Liver (tissue), 8 donors: ENCODE measurements at regions not wholly inside any gene's neighbourhood (a gene's known extent, or its start where the extent isn't known, plus 50 kb on each side); places are given as distances from the start of the nearest gene placed in this dataset.

Experiments
- DNase-seq: peaks from one replicate; pipeline ENCODE4 v3.0.0-alpha.2; 2017; ENCODE audit warnings: low spot score
- H3K27ac ChIP-seq, 2 donors: one replicate each; pipeline ENCODE4 v1.7.0; 2013; ENCODE audit warnings: inconsistent platforms in 2 of 2, low read length in 2 of 2, control low read depth in 1 of 2, low read depth in 1 of 2, mild to moderate bottlenecking in 1 of 2
- H3K27me3 ChIP-seq, 4 donors: one replicate each; pipeline versions ENCODE4 v1.6.1 to v1.7.0; 2013; ENCODE audit warnings: low read length in 3 of 4, inconsistent platforms in 1 of 4, mild to moderate bottlenecking in 1 of 4, moderate library complexity in 1 of 4; ENCODE audit not compliant: control insufficient read depth in 4 of 4, insufficient read depth in 4 of 4
- H3K36me3 ChIP-seq, 4 donors: one replicate each; pipeline versions ENCODE4 v1.6.1 to v1.7.0; 2013; ENCODE audit warnings: low read length in 3 of 4, mild to moderate bottlenecking in 3 of 4, low read depth in 1 of 4, moderate library complexity in 1 of 4; ENCODE audit not compliant: control insufficient read depth in 4 of 4, insufficient read depth in 3 of 4
- H3K4me1 ChIP-seq, 4 donors: one replicate each; pipeline versions ENCODE4 v1.6.1 to v1.7.0; 2013; ENCODE audit warnings: low read length in 3 of 4, mild to moderate bottlenecking in 3 of 4, moderate library complexity in 1 of 4; ENCODE audit not compliant: control insufficient read depth in 4 of 4, insufficient read depth in 4 of 4
- H3K4me3 ChIP-seq, 3 donors: one replicate each; pipeline versions ENCODE4 v1.6.1 to v1.7.0; 2013; ENCODE audit warnings: low read length in 3 of 3, control low read depth in 1 of 3, low read depth in 1 of 3, mild to moderate bottlenecking in 1 of 3
- H3K9ac ChIP-seq, 2 donors: one replicate each; pipeline ENCODE4 v1.7.0; 2013; ENCODE audit warnings: low read length in 2 of 2, mild to moderate bottlenecking in 2 of 2, moderate library complexity in 2 of 2, control low read depth in 1 of 2, low read depth in 1 of 2
- H3K9me3 ChIP-seq, 4 donors: one replicate each; pipeline versions ENCODE4 v1.6.1 to v1.7.0; 2013; ENCODE audit warnings: low read length in 3 of 4; ENCODE audit not compliant: control insufficient read depth in 4 of 4
- EGR1 ChIP-seq, 2 donors: IDR thresholded peaks; 2 replicates each; pipeline ENCODE4 v1.6.1; 2016 to 2018; ENCODE audit warnings: antibody characterized with exemption in 2 of 2, low read depth in 2 of 2
- FOXA1 ChIP-seq: IDR thresholded peaks from 2 replicates; pipeline ENCODE4 v1.6.1; 2016; ENCODE audit warnings: antibody characterized with exemption
- FOXA2 ChIP-seq: IDR thresholded peaks from 2 replicates; pipeline ENCODE4 v1.6.1; 2016; ENCODE audit warnings: antibody characterized with exemption
- GABPA ChIP-seq, 2 donors: IDR thresholded peaks in 1 of 2; conservative IDR thresholded peaks in 1 of 2; 2 replicates each; pipeline ENCODE4 v1.6.1; 2016; ENCODE audit warnings: antibody characterized with exemption in 2 of 2, mild to moderate bottlenecking in 1 of 2, moderate library complexity in 1 of 2
- HNF4A ChIP-seq, 2 donors: conservative IDR thresholded peaks; 2 replicates each; pipeline ENCODE4 v1.6.1; 2016; ENCODE audit warnings: antibody characterized with exemption in 2 of 2, mild to moderate bottlenecking in 2 of 2
- HNF4G ChIP-seq: IDR thresholded peaks from 2 replicates; pipeline ENCODE4 v1.6.1; 2016; ENCODE audit warnings: antibody characterized with exemption
- JUND ChIP-seq, 2 donors: IDR thresholded peaks; 2 replicates each; pipeline ENCODE4 v1.6.1; 2016; ENCODE audit warnings: antibody characterized with exemption in 2 of 2
- NR2F2 ChIP-seq: IDR thresholded peaks from 2 replicates; pipeline ENCODE4 v1.6.1; 2016; ENCODE audit warnings: antibody characterized with exemption
- RAD21 ChIP-seq, 2 donors: IDR thresholded peaks; 2 replicates each; pipeline ENCODE4 v1.6.1; 2016; ENCODE audit warnings: antibody characterized with exemption in 2 of 2, mild to moderate bottlenecking in 2 of 2
- SP1 ChIP-seq: IDR thresholded peaks from 2 replicates; pipeline ENCODE4 v1.6.1; 2018; ENCODE audit warnings: antibody characterized with exemption, mild to moderate bottlenecking
- TAF1 ChIP-seq: conservative IDR thresholded peaks from 2 replicates; pipeline ENCODE4 v1.6.1; 2016; ENCODE audit warnings: antibody characterized with exemption, mild to moderate bottlenecking
- YY1 ChIP-seq: IDR thresholded peaks from 2 replicates; pipeline ENCODE4 v1.6.1; 2016; ENCODE audit warnings: antibody characterized with exemption, mild to moderate bottlenecking
- WGBS: extraction: QIAGEN DNeasy Blood & Tissue Kit; methylation state at CpG from one replicate; pipeline ENCODE4 v1.1.7; 2013; 5-methylcytosine and 5-hydroxymethylcytosine counted together
- TF ChIP-seq, protein P1 (sequence below): IDR thresholded peaks from 2 replicates; pipeline ENCODE4 v1.6.1; 2016; ENCODE audit warnings: antibody characterized with exemption
- TF ChIP-seq, protein P2 (sequence below): IDR thresholded peaks from 2 replicates; pipeline ENCODE4 v1.6.1; 2016; ENCODE audit warnings: antibody characterized with exemption
- TF ChIP-seq, protein P3 (sequence below): fragments of 150-350 bp; IDR thresholded peaks from 2 replicates; pipeline ENCODE4 v1.5.1; 2017; ENCODE audit warnings: improper control_type of control experiment, low read depth, low read length; ENCODE audit not compliant: missing input control
- TF ChIP-seq, protein P4 (sequence below): IDR thresholded peaks from 2 replicates; pipeline ENCODE4 v1.6.1; 2016; ENCODE audit warnings: antibody characterized with exemption
- TF ChIP-seq, protein P5 (sequence below): IDR thresholded peaks from 2 replicates; pipeline ENCODE4 v1.6.1; 2016; ENCODE audit warnings: antibody characterized with exemption, mild to moderate bottlenecking
- donor health status: healthy.
- donor health status: healthy.
- donor health status: healthy.
- donor health status: healthy.
- donor health status: healthy.

DNA sequence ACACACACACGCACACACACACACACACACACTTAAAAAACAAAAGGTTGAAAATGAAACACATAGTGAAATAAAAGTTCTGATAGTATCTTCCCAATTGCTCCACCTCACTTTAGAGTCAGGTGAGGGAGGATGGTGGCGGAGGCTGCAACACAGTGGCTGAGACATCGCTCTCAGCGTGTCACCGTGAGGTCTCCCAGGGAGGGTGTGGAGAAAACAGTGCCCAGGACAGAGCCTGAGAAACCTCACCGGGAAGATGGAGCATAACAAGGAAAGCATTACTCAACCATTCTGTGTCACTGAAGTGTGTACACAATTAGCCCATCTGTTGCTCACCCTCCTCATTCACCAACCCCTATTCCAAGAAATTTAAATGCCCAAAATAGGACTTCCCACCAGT, 111.4 kb upstream of the USP29 start:
- TF ChIP-seq SP1 (no peak), GABPA (IDR thresholded peaks at IDR 0.05 in 1 of 2, conservative IDR thresholded peaks at IDR 0.05 in 1 of 2) (no peak), RAD21 (IDR thresholded peaks at IDR 0.05) (no peak), TAF1 (no peak)
- TF ChIP-seq, protein P1, sequence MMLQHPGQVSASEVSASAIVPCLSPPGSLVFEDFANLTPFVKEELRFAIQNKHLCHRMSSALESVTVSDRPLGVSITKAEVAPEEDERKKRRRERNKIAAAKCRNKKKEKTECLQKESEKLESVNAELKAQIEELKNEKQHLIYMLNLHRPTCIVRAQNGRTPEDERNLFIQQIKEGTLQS: no peak
- TF ChIP-seq, protein P2, sequence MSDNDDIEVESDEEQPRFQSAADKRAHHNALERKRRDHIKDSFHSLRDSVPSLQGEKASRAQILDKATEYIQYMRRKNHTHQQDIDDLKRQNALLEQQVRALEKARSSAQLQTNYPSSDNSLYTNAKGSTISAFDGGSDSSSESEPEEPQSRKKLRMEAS: no peak
- H3K27ac ChIP-seq: no peak overlapping the region
- no peaks in the 10 kb centered on the region for H3K4me1 ChIP-seq
- no peaks in the 10 kb centered on the region for H3K36me3 ChIP-seq
- 83% methylated on average over 6 of the region's 6 CpGs for WGBS
- no peaks in the 10 kb centered on the region for H3K27me3 ChIP-seq
- no peak overlapping the region for H3K4me3 ChIP-seq
- peaks cover 1 to 15% (median 6%) of the 10 kb centered on the region in 4 donors for H3K9me3 ChIP-seq
- no peak for DNase-seq
- H3K9ac ChIP-seq: no peak overlapping the region

DNA sequence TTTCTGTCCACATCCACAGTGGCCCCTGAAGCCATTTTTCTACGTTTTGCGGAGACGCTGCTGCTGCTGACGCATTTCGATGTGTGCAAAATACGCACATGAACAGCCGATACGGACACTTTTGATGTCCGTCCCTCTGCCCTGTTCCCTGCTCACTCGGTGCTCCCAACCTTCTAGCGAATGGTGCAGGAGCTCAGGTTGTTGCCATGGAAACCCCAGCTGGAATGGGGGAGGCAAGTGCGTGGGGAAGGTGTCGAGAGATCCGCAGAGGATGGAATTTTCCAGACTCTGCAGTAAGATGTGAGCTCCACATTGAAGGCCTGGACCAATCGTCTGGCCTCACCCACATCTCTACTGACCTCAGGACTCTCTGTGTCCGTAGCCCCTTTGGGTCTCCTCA, 109.2 kb upstream of the USP29 start:
- H3K36me3 ChIP-seq: no peaks in the 10 kb centered on the region
- no peaks in the 10 kb centered on the region for H3K27me3 ChIP-seq
- H3K9ac ChIP-seq: no peak overlapping the region
- H3K4me3 ChIP-seq: no peak overlapping the region
- no peak overlapping the region for H3K27ac ChIP-seq
- H3K9me3 ChIP-seq: peaks cover 1 to 14% (median 6%) of the 10 kb centered on the region in 4 donors
- DNase-seq: no peak
- TF ChIP-seq, protein P2: no peak
- TF ChIP-seq FOXA1 (no peak), RAD21 (IDR thresholded peaks at IDR 0.05) (no peak)
- TF ChIP-seq, protein P3, sequence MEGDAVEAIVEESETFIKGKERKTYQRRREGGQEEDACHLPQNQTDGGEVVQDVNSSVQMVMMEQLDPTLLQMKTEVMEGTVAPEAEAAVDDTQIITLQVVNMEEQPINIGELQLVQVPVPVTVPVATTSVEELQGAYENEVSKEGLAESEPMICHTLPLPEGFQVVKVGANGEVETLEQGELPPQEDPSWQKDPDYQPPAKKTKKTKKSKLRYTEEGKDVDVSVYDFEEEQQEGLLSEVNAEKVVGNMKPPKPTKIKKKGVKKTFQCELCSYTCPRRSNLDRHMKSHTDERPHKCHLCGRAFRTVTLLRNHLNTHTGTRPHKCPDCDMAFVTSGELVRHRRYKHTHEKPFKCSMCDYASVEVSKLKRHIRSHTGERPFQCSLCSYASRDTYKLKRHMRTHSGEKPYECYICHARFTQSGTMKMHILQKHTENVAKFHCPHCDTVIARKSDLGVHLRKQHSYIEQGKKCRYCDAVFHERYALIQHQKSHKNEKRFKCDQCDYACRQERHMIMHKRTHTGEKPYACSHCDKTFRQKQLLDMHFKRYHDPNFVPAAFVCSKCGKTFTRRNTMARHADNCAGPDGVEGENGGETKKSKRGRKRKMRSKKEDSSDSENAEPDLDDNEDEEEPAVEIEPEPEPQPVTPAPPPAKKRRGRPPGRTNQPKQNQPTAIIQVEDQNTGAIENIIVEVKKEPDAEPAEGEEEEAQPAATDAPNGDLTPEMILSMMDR: no peak
- WGBS: 84% methylated on average over 16 of the region's 16 CpGs
- no peaks in the 10 kb centered on the region for H3K4me1 ChIP-seq

DNA sequence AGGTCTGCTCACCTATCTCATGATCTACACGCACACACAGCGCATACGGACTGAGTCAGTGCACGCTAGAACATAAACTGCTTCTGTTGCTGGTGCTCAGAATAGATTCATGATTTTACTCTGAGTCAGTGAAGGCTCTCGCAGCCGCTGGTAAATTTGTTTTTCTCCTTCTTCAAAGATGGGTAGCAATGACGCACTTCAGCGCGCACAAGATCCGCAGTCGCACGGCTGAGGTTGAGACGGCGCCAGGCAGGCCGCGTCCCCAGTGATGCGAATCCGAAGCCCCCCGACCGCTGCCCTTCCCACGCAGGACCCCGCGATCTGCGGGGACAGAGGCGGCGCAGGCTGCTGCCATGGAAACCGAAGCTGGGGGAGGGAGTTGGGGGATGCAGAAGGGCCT, 103.7 kb upstream of the USP29 start:
- WGBS: 88% methylated on average over 27 of the region's 27 CpGs
- Histone ChIP-seq H3K4me3 (no peak overlapping the region), H3K27me3 (no peaks in the 10 kb centered on the region), H3K9me3 (peaks cover 1 to 21% (median 10%) of the 10 kb centered on the region in 4 donors), H3K4me1 (no peaks in the 10 kb centered on the region), H3K9ac (no peak overlapping the region), H3K36me3 (no peaks in the 10 kb centered on the region), H3K27ac (no peak overlapping the region)
- DNase-seq: no peak
- TF ChIP-seq HNF4A (conservative IDR thresholded peaks at IDR 0.05) (no peak), FOXA2 (no peak), FOXA1 (no peak), HNF4G (no peak), JUND (IDR thresholded peaks at IDR 0.05) (no peak), RAD21 (IDR thresholded peaks at IDR 0.05) (no peak), EGR1 (IDR thresholded peaks at IDR 0.05; ENCODE audit: low read depth in 2 of 2) (no peak), NR2F2 (no peak), GABPA (IDR thresholded peaks at IDR 0.05 in 1 of 2, conservative IDR thresholded peaks at IDR 0.05 in 1 of 2) (no peak), SP1 (no peak), YY1 (no peak)
- TF ChIP-seq, protein P2: no peak
- TF ChIP-seq, protein P4, sequence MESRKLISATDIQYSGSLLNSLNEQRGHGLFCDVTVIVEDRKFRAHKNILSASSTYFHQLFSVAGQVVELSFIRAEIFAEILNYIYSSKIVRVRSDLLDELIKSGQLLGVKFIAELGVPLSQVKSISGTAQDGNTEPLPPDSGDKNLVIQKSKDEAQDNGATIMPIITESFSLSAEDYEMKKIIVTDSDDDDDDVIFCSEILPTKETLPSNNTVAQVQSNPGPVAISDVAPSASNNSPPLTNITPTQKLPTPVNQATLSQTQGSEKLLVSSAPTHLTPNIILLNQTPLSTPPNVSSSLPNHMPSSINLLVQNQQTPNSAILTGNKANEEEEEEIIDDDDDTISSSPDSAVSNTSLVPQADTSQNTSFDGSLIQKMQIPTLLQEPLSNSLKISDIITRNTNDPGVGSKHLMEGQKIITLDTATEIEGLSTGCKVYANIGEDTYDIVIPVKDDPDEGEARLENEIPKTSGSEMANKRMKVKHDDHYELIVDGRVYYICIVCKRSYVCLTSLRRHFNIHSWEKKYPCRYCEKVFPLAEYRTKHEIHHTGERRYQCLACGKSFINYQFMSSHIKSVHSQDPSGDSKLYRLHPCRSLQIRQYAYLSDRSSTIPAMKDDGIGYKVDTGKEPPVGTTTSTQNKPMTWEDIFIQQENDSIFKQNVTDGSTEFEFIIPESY: no peak
- TF ChIP-seq, protein P5, sequence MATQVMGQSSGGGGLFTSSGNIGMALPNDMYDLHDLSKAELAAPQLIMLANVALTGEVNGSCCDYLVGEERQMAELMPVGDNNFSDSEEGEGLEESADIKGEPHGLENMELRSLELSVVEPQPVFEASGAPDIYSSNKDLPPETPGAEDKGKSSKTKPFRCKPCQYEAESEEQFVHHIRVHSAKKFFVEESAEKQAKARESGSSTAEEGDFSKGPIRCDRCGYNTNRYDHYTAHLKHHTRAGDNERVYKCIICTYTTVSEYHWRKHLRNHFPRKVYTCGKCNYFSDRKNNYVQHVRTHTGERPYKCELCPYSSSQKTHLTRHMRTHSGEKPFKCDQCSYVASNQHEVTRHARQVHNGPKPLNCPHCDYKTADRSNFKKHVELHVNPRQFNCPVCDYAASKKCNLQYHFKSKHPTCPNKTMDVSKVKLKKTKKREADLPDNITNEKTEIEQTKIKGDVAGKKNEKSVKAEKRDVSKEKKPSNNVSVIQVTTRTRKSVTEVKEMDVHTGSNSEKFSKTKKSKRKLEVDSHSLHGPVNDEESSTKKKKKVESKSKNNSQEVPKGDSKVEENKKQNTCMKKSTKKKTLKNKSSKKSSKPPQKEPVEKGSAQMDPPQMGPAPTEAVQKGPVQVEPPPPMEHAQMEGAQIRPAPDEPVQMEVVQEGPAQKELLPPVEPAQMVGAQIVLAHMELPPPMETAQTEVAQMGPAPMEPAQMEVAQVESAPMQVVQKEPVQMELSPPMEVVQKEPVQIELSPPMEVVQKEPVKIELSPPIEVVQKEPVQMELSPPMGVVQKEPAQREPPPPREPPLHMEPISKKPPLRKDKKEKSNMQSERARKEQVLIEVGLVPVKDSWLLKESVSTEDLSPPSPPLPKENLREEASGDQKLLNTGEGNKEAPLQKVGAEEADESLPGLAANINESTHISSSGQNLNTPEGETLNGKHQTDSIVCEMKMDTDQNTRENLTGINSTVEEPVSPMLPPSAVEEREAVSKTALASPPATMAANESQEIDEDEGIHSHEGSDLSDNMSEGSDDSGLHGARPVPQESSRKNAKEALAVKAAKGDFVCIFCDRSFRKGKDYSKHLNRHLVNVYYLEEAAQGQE: no peak
- TF ChIP-seq, protein P3: no peak
